ENCODE measurements at regions not wholly inside any gene's neighbourhood (a gene's known extent, or its start where the extent isn't known, plus 50 kb on each side); places are given as distances from the start of the nearest gene placed in this dataset.

GRCh38 chrX:22360129-22360528 is 87.4 kb downstream of the CBLL2 start:
- intact Hi-C loops (cut with DNase I) = no loop called here
- DNase-seq (ENCODE audit: low spot score in 2 of 2) = no peak
- no peaks in the 10 kb centered on the region for H3K36me3 ChIP-seq
- no peaks in the 10 kb centered on the region for H3K9me3 ChIP-seq
- no peaks in the 10 kb centered on the region for H3K4me1 ChIP-seq
- H3K4me3 ChIP-seq = no peak overlapping the region
- H3K27me3 ChIP-seq = no peaks in the 10 kb centered on the region
- TF ChIP-seq, protein P1, sequence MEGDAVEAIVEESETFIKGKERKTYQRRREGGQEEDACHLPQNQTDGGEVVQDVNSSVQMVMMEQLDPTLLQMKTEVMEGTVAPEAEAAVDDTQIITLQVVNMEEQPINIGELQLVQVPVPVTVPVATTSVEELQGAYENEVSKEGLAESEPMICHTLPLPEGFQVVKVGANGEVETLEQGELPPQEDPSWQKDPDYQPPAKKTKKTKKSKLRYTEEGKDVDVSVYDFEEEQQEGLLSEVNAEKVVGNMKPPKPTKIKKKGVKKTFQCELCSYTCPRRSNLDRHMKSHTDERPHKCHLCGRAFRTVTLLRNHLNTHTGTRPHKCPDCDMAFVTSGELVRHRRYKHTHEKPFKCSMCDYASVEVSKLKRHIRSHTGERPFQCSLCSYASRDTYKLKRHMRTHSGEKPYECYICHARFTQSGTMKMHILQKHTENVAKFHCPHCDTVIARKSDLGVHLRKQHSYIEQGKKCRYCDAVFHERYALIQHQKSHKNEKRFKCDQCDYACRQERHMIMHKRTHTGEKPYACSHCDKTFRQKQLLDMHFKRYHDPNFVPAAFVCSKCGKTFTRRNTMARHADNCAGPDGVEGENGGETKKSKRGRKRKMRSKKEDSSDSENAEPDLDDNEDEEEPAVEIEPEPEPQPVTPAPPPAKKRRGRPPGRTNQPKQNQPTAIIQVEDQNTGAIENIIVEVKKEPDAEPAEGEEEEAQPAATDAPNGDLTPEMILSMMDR (IDR thresholded peaks at IDR 0.05) = no peak
- H3K27ac ChIP-seq = no peak overlapping the region

DNA sequence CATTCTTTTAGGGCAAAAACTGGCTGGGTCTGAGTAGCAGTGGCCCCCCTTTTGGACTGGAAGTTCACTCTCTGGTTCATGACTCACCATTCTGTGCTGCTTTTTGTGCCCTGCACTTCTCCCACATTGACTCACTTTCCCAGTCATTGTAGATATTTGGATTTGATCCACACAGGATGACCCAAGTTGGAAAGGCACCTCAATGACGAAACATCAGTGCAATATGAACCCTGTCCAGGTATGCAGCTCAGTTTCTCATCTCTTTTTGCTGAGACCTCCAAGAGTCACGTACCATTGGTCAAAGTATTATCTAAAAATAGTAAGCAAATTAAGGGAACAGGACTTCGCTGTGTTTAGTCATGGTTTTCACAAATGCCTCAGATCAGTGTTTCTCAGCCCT is 92.7 kb downstream of the CBLL2 start:
- H3K36me3 ChIP-seq = no peaks in the 10 kb centered on the region
- H3K27me3 ChIP-seq = no peaks in the 10 kb centered on the region
- intact Hi-C loops (cut with DNase I) = no loop called here
- H3K9me3 ChIP-seq = no peaks in the 10 kb centered on the region
- H3K4me3 ChIP-seq = no peak overlapping the region
- DNase-seq (ENCODE audit: low spot score in 2 of 2) = no peak
- H3K4me1 ChIP-seq = no peaks in the 10 kb centered on the region
- no peak overlapping the region for H3K27ac ChIP-seq
- TF ChIP-seq, protein P1 (IDR thresholded peaks at IDR 0.05) = no peak

DNA sequence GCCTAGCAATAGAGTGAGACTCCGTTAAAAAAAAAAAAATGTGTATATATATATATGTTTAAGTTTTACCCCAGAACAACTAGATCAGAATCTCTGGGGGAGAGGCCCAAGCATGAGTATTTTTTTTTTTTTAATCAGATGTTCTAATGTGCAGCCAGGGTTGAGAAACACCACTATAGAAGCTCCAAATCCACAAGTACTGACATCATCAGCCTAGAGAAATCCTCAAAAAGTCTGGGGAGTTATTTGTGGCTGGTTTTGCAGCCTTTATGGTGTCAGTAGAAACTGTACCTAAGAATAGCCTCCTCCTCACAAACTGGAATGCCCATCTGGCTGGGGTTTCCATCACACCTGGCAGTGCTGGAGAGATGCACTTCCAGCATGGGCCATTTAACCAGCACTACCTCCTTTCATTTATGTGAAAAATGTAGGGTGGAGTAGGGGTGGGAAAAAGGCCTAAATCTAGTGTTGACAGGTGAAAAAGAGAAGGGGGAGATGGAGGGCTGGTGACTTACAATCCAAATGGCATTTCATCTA is 93.5 kb downstream of the CBLL2 start:
- no peaks in the 10 kb centered on the region for H3K9me3 ChIP-seq
- no peaks in the 10 kb centered on the region for H3K4me1 ChIP-seq
- TF ChIP-seq, protein P1 (IDR thresholded peaks at IDR 0.05) = no peak
- DNase-seq (ENCODE audit: low spot score in 2 of 2) = no peak
- H3K27me3 ChIP-seq = no peaks in the 10 kb centered on the region
- no peaks in the 10 kb centered on the region for H3K36me3 ChIP-seq
- intact Hi-C loops (cut with DNase I) = no loop called here
- H3K27ac ChIP-seq = no peak overlapping the region
- H3K4me3 ChIP-seq = no peak overlapping the region

- intact Hi-C loops (cut with DNase I) = no loop called here
- H3K27me3 ChIP-seq = no peaks in the 10 kb centered on the region
- no peaks in the 10 kb centered on the region for H3K9me3 ChIP-seq
- TF ChIP-seq, protein P1 (IDR thresholded peaks at IDR 0.05) = no peak
- H3K4me1 ChIP-seq = no peaks in the 10 kb centered on the region
- no peak overlapping the region for H3K27ac ChIP-seq
- no peaks in the 10 kb centered on the region for H3K36me3 ChIP-seq
- H3K4me3 ChIP-seq = no peak overlapping the region
- no peak for DNase-seq (ENCODE audit: low spot score in 2 of 2)
Measured at GRCh38 chrX:22366906-22367305, 94.2 kb downstream of the CBLL2 start.

- Histone ChIP-seq H3K9me3 (no peaks in the 10 kb centered on the region), H3K36me3 (no peaks in the 10 kb centered on the region), H3K27me3 (no peaks in the 10 kb centered on the region), H3K4me1 (no peaks in the 10 kb centered on the region), H3K4me3 (no peak overlapping the region), H3K27ac (no peak overlapping the region)
- intact Hi-C loops (cut with DNase I) = no loop called here
- DNase-seq (ENCODE audit: low spot score in 2 of 2) = no peak
- TF ChIP-seq, protein P1 (IDR thresholded peaks at IDR 0.05) = no peak
Measured at GRCh38 chrX:22373094-22373493, 100.4 kb downstream of the CBLL2 start.

DNA sequence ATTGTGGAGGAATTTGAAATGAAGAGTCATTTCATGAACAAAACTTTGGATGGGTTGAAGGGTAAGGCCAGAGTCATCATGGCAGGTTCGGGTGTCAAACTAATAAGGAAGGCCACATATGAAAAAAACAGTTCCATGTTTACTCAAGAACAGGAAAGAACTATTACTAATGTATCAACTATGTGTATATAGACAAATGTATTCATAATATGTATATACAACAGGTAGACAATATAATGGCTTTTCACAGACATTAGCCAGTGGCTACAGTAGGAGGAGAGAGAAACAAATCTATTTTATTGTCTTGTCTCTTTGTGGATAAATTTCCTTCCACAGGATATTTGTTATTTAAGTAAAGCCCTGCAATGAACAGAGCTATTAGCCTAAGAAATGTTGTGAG is 101.1 kb downstream of the CBLL2 start:
- Histone ChIP-seq H3K36me3 (no peaks in the 10 kb centered on the region), H3K27ac (no peak overlapping the region)

More for the DNA sequence above, 101.1 kb downstream of the CBLL2 start:
- TF ChIP-seq, protein P1 (IDR thresholded peaks at IDR 0.05) = no peak
- no peaks in the 10 kb centered on the region for H3K27me3 ChIP-seq
- no peak overlapping the region for H3K4me3 ChIP-seq
- no peaks in the 10 kb centered on the region for H3K9me3 ChIP-seq
- intact Hi-C loops (cut with DNase I) = no loop called here
- no peak for DNase-seq (ENCODE audit: low spot score in 2 of 2)
- H3K4me1 ChIP-seq = no peaks in the 10 kb centered on the region

Measured in ascending aorta (tissue), 2 donors.